Adrenal gland (tissue), 9 donors: ENCODE measurements at regions not wholly inside any gene's neighbourhood (a gene's known extent, or its start where the extent isn't known, plus 50 kb on each side); places are given as distances from the start of the nearest gene placed in this dataset.

ENCODE experiments used
- DNase-seq, 7 donors: peaks; one replicate each; pipeline ENCODE4 v3.0.0-alpha.2; 2019 to 2020
- H3K27ac ChIP-seq, 5 donors: fragments of 200-600 bp; sonication (generic) in 4 of 5; 1 replicate in 3 of 5; 2 replicates in 2 of 5; pipeline versions ENCODE4 v1.5.1 to v1.8.0; 2016 to 2020; ENCODE audit warnings: mild to moderate bottlenecking in 1 of 5
- H3K27me3 ChIP-seq: fragments of 200-600 bp; 2 replicates; pipeline ENCODE4 v1.8.0; 2021
- H3K36me3 ChIP-seq, 2 donors: fragments of 200-600 bp; replicated peaks in 1 of 2; 1 replicate in 1 of 2; 2 replicates in 1 of 2; pipeline versions ENCODE4 v1.5.1 to v1.8.0; 2018 to 2022
- H3K4me1 ChIP-seq, 2 donors: fragments of 200-600 bp; replicated peaks in 1 of 2; 1 replicate in 1 of 2; 2 replicates in 1 of 2; pipeline versions ENCODE4 v1.5.1 to v1.8.0; 2018 to 2021
- H3K4me3 ChIP-seq, 4 donors: fragments of 200-600 bp; sonication (generic) in 3 of 4; one replicate each; pipeline ENCODE4 v1.5.1; 2016 to 2018
- H3K9me3 ChIP-seq, 3 donors: fragments of 200-600 bp; sonication (generic) in 1 of 3; replicated peaks in 1 of 3; 1 replicate in 2 of 3; 2 replicates in 1 of 3; pipeline versions ENCODE4 v1.5.1 to v1.8.0; 2016 to 2021
- POLR2A ChIP-seq, 2 donors: fragments of 450-650 bp; IDR thresholded peaks; one replicate each; pipeline ENCODE4 v1.6.1; 2017; ENCODE audit warnings: antibody characterized with exemption in 2 of 2, mild to moderate bottlenecking in 2 of 2, moderate library complexity in 1 of 2
- WGBS, 4 donors: extraction: QIAGEN DNeasy Blood & Tissue Kit in 2 of 4; methylation state at CpG; one replicate each; pipeline versions ENCODE4 v1.1.5 to v1.1.7; 2013 to 2017; 5-methylcytosine and 5-hydroxymethylcytosine counted together
- intact Hi-C, 2 donors: fragments of 100-400 bp; cut with DNase I; formaldehyde crosslinking; loops; one replicate each; pipeline versions ENCODE4 v1.14.1 to v1.15.0; 2022 to 2023
- TF ChIP-seq, protein P1 (sequence below), 6 experiments: fragments of 450-650 bp in 4 of 6; fragments of 200-600 bp in 2 of 6; sonication (generic) in 1 of 6; IDR thresholded peaks; 1 replicate in 5 of 6; 2 replicates in 1 of 6; pipeline versions ENCODE4 v1.5.1 to v1.8.0; 2016 to 2021; ENCODE audit warnings: antibody characterized with exemption in 6 of 6, mild to moderate bottlenecking in 2 of 6, moderate library complexity in 1 of 6
- donor health status: healthy with polysubstance abuse.
- donor health status: Bipolar disorder and iron deficiency.
- donor health status: DM: yes; HTN: yes; CAD: no.
- donor health status: DM: no; HTN: no; CAD: no.
- donor health status: DM: no; HTN: no; CAD: no.

DNA sequence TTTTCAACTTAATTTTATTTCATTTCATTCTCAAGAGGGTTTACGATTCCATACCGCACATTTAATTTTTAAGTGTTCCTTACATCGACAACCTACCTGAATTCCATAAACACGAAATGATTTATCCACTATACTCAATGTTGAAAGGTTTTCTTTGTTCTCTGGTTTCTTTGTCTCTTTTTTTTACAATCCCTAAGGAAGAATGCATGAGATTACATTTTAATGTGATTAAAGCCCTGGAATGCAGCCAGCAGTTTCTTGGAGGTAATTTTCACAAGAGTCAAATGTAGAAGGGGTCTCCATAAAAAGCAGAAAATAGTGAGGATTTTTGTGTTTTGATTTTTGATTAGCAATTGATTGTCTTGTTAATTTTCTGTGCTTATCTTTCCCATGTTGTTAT lies 59.2 kb upstream of the ADCY1 start:
- no peaks in the 10 kb centered on the region for H3K27me3 ChIP-seq
- no peaks in the 10 kb centered on the region for H3K4me1 ChIP-seq
- DNase-seq: no peak
- TF ChIP-seq POLR2A (IDR thresholded peaks at IDR 0.05): no peak
- TF ChIP-seq, protein P1, sequence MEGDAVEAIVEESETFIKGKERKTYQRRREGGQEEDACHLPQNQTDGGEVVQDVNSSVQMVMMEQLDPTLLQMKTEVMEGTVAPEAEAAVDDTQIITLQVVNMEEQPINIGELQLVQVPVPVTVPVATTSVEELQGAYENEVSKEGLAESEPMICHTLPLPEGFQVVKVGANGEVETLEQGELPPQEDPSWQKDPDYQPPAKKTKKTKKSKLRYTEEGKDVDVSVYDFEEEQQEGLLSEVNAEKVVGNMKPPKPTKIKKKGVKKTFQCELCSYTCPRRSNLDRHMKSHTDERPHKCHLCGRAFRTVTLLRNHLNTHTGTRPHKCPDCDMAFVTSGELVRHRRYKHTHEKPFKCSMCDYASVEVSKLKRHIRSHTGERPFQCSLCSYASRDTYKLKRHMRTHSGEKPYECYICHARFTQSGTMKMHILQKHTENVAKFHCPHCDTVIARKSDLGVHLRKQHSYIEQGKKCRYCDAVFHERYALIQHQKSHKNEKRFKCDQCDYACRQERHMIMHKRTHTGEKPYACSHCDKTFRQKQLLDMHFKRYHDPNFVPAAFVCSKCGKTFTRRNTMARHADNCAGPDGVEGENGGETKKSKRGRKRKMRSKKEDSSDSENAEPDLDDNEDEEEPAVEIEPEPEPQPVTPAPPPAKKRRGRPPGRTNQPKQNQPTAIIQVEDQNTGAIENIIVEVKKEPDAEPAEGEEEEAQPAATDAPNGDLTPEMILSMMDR (IDR thresholded peaks at IDR 0.05): no peak
- intact Hi-C loops: no loop called here
- no peak overlapping the region for H3K27ac ChIP-seq
- no peaks in the 10 kb centered on the region for H3K36me3 ChIP-seq
- no peaks in the 10 kb centered on the region for H3K9me3 ChIP-seq
- 54 to 78% (median 72%) methylated on average over 4 of the region's 4 CpGs for WGBS, 4 donors
- no peak overlapping the region for H3K4me3 ChIP-seq

DNA sequence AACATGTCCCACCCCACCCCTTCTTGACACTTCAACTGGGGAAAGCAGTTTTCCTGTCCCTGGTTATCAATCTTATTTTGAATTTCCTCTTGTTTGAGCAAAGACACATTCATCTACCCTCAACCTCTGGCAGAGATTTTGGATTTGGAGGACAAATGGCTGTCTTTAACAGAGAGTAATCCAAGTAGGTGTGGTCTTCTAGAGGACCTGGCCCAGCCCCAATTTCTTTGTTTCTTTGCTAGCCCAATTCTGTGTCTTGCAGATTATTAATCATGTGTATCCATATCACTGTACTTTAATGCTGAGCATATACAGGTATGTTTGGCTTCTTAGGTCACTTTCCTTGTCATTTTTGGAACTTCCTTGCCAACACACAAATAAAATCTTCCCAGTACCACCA lies 58.8 kb upstream of the ADCY1 start:
- no peaks in the 10 kb centered on the region for H3K36me3 ChIP-seq
- TF ChIP-seq, protein P1 (IDR thresholded peaks at IDR 0.05): no peak
- no peak for TF ChIP-seq POLR2A (IDR thresholded peaks at IDR 0.05)
- no peak for DNase-seq

More for the DNA sequence above, 58.8 kb upstream of the ADCY1 start:
- H3K27me3 ChIP-seq: no peaks in the 10 kb centered on the region
- H3K4me3 ChIP-seq: no peak overlapping the region
- intact Hi-C loops: no loop called here
- no peaks in the 10 kb centered on the region for H3K4me1 ChIP-seq
- H3K27ac ChIP-seq: no peak overlapping the region
- no peaks in the 10 kb centered on the region for H3K9me3 ChIP-seq
